ENCODE measurements at regions not wholly inside any gene's neighbourhood (a gene's known extent, or its start where the extent isn't known, plus 50 kb on each side); places are given as distances from the start of the nearest gene placed in this dataset.

DNA sequence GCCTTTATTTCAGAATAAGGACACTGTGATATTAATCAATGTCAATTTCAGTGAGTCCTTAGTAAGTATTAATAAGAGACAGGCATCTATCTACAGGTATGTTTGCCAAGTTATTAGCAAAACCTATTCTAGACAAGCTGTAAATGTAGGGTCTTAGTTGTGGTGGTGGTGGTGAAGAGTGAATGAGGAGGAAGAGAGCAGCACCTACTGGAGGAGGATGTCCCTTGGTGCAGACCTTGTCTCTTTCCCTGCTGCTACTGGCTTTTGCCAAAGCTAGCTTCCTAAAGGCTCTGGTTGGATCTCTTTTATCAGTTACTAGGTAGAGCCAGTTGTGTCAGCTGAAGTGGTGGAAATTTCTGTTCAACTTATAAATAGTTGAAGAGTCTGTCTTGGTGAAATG is 304.8 kb upstream of the ATP2B1 start:
- CTCF ChIA-PET: interaction anchor here (0.6 to 5.0 kb wide), 27 partner anchors 10 to 542 kb away, joined by 3 to 70 read pairs (median 4); no protein-coding TSS in a partner anchor
- ATAC-seq (peak; percentile 94), DNase-seq (ENCODE audit: low read depth, low spot score) (peak; percentile 8), FAIRE-seq (no peak)
- RAD21 ChIA-PET (ENCODE audit: unreplicated experiment): interaction anchor here (0.9 to 4.4 kb wide), 18 partner anchors 16 to 474 kb away, joined by 3 to 43 read pairs (median 4); partner anchors contain the start of gene ATP2B1
- POLR2A ChIA-PET: interaction anchor here (1.1 kb wide), 1 partner anchor 431 kb away, joined by 3 read pairs; no protein-coding TSS in a partner anchor
- TF ChIP-seq HDAC2 (IDR thresholded peaks at IDR 0.05) (no peak), NFXL1 (IDR thresholded peaks at IDR 0.05; ENCODE audit: borderline replicate concordance) (no peak), RUNX3 (IDR thresholded peaks at IDR 0.05; ENCODE audit: low read length) (0 out of 2 replicates have a peak, but pooled peaks have one; percentile 19), EGR1 (IDR thresholded peaks at IDR 0.05; ENCODE audit: borderline replicate concordance in 1 of 2, low read depth in 2 of 2, low read length in 2 of 2) (no peak), RAD51 (IDR thresholded peaks at IDR 0.05) (no peak), RAD21 (IDR thresholded peaks at IDR 0.05; ENCODE audit: insufficient read depth, low read depth, low read length) (peak; percentile 60), SUZ12 (IDR thresholded peaks at IDR 0.05; ENCODE audit: unreplicated experiment) (no peak), ZNF207 (IDR thresholded peaks at IDR 0.05; ENCODE audit: borderline replicate concordance) (no peak), SMC3 (IDR thresholded peaks at IDR 0.05; ENCODE audit: borderline replicate concordance, low read length) (peak; percentile 68; the same call in 1 of the 2 replicates)
- TF ChIP-seq, protein P1, sequence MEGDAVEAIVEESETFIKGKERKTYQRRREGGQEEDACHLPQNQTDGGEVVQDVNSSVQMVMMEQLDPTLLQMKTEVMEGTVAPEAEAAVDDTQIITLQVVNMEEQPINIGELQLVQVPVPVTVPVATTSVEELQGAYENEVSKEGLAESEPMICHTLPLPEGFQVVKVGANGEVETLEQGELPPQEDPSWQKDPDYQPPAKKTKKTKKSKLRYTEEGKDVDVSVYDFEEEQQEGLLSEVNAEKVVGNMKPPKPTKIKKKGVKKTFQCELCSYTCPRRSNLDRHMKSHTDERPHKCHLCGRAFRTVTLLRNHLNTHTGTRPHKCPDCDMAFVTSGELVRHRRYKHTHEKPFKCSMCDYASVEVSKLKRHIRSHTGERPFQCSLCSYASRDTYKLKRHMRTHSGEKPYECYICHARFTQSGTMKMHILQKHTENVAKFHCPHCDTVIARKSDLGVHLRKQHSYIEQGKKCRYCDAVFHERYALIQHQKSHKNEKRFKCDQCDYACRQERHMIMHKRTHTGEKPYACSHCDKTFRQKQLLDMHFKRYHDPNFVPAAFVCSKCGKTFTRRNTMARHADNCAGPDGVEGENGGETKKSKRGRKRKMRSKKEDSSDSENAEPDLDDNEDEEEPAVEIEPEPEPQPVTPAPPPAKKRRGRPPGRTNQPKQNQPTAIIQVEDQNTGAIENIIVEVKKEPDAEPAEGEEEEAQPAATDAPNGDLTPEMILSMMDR (IDR thresholded peaks at IDR 0.05 in 2 of 3, conservative IDR thresholded peaks at IDR 0.05 in 1 of 3; ENCODE audit: control insufficient read depth in 2 of 3, extremely low read depth in 1 of 3, insufficient read depth in 1 of 3, low read depth in 3 of 3, low read length in 3 of 3): peak; percentile 45 to 73 (median 54); a peak in 5 of 6 replicates
- TF ChIP-seq, protein P2, sequence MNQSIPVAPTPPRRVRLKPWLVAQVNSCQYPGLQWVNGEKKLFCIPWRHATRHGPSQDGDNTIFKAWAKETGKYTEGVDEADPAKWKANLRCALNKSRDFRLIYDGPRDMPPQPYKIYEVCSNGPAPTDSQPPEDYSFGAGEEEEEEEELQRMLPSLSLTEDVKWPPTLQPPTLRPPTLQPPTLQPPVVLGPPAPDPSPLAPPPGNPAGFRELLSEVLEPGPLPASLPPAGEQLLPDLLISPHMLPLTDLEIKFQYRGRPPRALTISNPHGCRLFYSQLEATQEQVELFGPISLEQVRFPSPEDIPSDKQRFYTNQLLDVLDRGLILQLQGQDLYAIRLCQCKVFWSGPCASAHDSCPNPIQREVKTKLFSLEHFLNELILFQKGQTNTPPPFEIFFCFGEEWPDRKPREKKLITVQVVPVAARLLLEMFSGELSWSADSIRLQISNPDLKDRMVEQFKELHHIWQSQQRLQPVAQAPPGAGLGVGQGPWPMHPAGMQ (IDR thresholded peaks at IDR 0.05; ENCODE audit: borderline replicate concordance): no peak
- TF ChIP-seq, protein P3, sequence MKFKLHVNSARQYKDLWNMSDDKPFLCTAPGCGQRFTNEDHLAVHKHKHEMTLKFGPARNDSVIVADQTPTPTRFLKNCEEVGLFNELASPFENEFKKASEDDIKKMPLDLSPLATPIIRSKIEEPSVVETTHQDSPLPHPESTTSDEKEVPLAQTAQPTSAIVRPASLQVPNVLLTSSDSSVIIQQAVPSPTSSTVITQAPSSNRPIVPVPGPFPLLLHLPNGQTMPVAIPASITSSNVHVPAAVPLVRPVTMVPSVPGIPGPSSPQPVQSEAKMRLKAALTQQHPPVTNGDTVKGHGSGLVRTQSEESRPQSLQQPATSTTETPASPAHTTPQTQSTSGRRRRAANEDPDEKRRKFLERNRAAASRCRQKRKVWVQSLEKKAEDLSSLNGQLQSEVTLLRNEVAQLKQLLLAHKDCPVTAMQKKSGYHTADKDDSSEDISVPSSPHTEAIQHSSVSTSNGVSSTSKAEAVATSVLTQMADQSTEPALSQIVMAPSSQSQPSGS (IDR thresholded peaks at IDR 0.05; ENCODE audit: low read length): no peak
- no TSS peak for BruUV-seq (replicated peaks)
- SMC1A ChIA-PET (ENCODE audit: uncharacterized antibody, unreplicated experiment): interaction anchor here (0.6 to 4.0 kb wide), 31 partner anchors 10 to 537 kb away, joined by 3 to 64 read pairs (median 4); partner anchors contain the start of gene ATP2B1
- Histone ChIP-seq H4K20me1 (ENCODE audit: control insufficient read depth, insufficient read depth) (no peaks in the 10 kb centered on the region), H3K27ac (ENCODE audit: control insufficient read depth, insufficient read depth) (no peak overlapping the region), H3K9me3 (replicated peaks; ENCODE audit: control insufficient read depth, insufficient read depth, low read length) (no peaks in the 10 kb centered on the region), H3K27me3 (replicated peaks in 1 of 2; ENCODE audit: control insufficient read depth in 2 of 2, insufficient read depth in 2 of 2, low read length in 1 of 2) (no peaks in the 10 kb centered on the region), H3K4me3 (no peak overlapping the region), H2AFZ (ENCODE audit: control insufficient read depth, low read depth, low read length) (no peak overlapping the region), H3K9ac (ENCODE audit: control insufficient read depth, insufficient read depth, low read length) (no peak overlapping the region), H3K36me3 (ENCODE audit: control insufficient read depth in 2 of 2, insufficient read depth in 2 of 2, low read length in 1 of 2) (no peaks in the 10 kb centered on the region), H3K4me2 (ENCODE audit: control insufficient read depth, insufficient read depth) (no peak overlapping the region), H3K4me1 (ENCODE audit: control insufficient read depth, insufficient read depth, low read length) (no peaks in the 10 kb centered on the region), H3K79me2 (ENCODE audit: control insufficient read depth, insufficient read depth, low read length) (no peaks in the 10 kb centered on the region)
- in situ Hi-C loops (cut with MboI) (no loop called here), intact Hi-C loops (cut with micrococcal nuclease; ENCODE audit: unreplicated experiment) (loop anchor here (1.0 to 5.0 kb wide), 2 partner anchors 306 to 470 kb away; partner anchors contain the start of gene ATP2B1)

Data from GM12878 (cell line).